Transverse colon (tissue), 4 donors: ENCODE measurements at regions not wholly inside any gene's neighbourhood (a gene's known extent, or its start where the extent isn't known, plus 50 kb on each side); places are given as distances from the start of the nearest gene placed in this dataset.

ENCODE experiments used
- DNase-seq: peaks from one replicate; pipeline ENCODE4 v3.0.0-alpha.2; 2019
- H3K27ac ChIP-seq, 4 donors: fragments of 200-600 bp; sonication (generic); 2 replicates each; pipeline ENCODE4 v1.5.1; 2016 to 2018; ENCODE audit warnings: inconsistent platforms in 4 of 4
- H3K27me3 ChIP-seq: fragments of 200-600 bp; sonication (generic); 2 replicates; pipeline ENCODE4 v1.5.1; 2017; ENCODE audit warnings: inconsistent platforms
- H3K36me3 ChIP-seq, 4 donors: fragments of 200-600 bp; sonication (generic); 2 replicates each; pipeline ENCODE4 v1.5.1; 2017 to 2019; ENCODE audit warnings: inconsistent platforms in 4 of 4
- H3K4me1 ChIP-seq, 4 donors: fragments of 200-600 bp; sonication (generic); 2 replicates each; pipeline ENCODE4 v1.5.1; 2017 to 2020; ENCODE audit warnings: inconsistent platforms in 4 of 4
- H3K4me3 ChIP-seq, 4 donors: fragments of 200-600 bp; sonication (generic); 1 replicate in 1 of 4; 2 replicates in 3 of 4; pipeline versions ENCODE4 v1.5.1 to v1.6.1; 2017 to 2019; ENCODE audit warnings: inconsistent platforms in 4 of 4
- H3K9me3 ChIP-seq, 2 donors: fragments of 200-600 bp; sonication (generic); 2 replicates each; pipeline ENCODE4 v1.5.1; 2017 to 2019; ENCODE audit warnings: inconsistent platforms in 2 of 2
- CTCF ChIP-seq, 5 experiments: fragments of 200-600 bp in 3 of 5; fragments of 450-650 bp in 2 of 5; sonication (generic) in 3 of 5; IDR thresholded peaks; 1 replicate in 2 of 5; 2 replicates in 3 of 5; pipeline ENCODE4 v1.5.1; 2016 to 2017; ENCODE audit warnings: antibody characterized with exemption in 5 of 5, inconsistent platforms in 3 of 5, mild to moderate bottlenecking in 2 of 5, moderate library complexity in 1 of 5
- EP300 ChIP-seq: sonication (generic); formaldehyde crosslinking; IDR thresholded peaks from one replicate; pipeline ENCODE4 v1.6.1; 2017; ENCODE audit warnings: antibody characterized with exemption, low read depth
- POLR2A ChIP-seq: fragments of 450-650 bp; IDR thresholded peaks from one replicate; pipeline ENCODE4 v1.6.1; 2016; ENCODE audit warnings: antibody characterized with exemption, mild to moderate bottlenecking, moderate library complexity
- POLR2AphosphoS5 ChIP-seq, 3 donors: sonication (generic); formaldehyde crosslinking; IDR thresholded peaks; one replicate each; pipeline ENCODE4 v1.6.1; 2016; ENCODE audit warnings: antibody characterized with exemption in 3 of 3
- WGBS, 2 donors: methylation state at CpG; one replicate each; pipeline ENCODE4 v1.1.5; 2018; ENCODE audit warnings: low coverage in 1 of 2; 5-methylcytosine and 5-hydroxymethylcytosine counted together
- in situ Hi-C, 4 donors: fragments of 200-750 bp; cut with MboI; loops; one replicate each; pipeline versions ENCODE4 v1.15.0 to v1.15.1; 2017; ENCODE audit warnings: low sequenced_read_pairs in 3 of 4, low pct_ligation_motif_present in 1 of 4, low pct_unique_long_range_greater_than_20kb in 1 of 4
- intact Hi-C: fragments of 100-400 bp; cut with DNase I; formaldehyde crosslinking; loops from one replicate; pipeline ENCODE4 v1.15.1; 2023; ENCODE audit warnings: low total_unique reads

- no peak for DNase-seq
- peaks cover 0 to 4% (median 0%) of the 10 kb centered on the region in 4 donors for H3K4me1 ChIP-seq
- intact Hi-C loops, result no loop called here
- H3K9me3 ChIP-seq, result no peaks in the 10 kb centered on the region
- H3K4me3 ChIP-seq, result no peak overlapping the region
- in situ Hi-C loops, result no loop called here
- TF ChIP-seq POLR2A, result no peak
- TF ChIP-seq CTCF (IDR thresholded peaks at IDR 0.05), result no peak
- TF ChIP-seq EP300, result no peak
- TF ChIP-seq POLR2AphosphoS5 (IDR thresholded peaks at IDR 0.05), result no peak
- no peak overlapping the region for H3K27ac ChIP-seq
- peaks cover 17% of the 10 kb centered on the region for H3K27me3 ChIP-seq
- H3K36me3 ChIP-seq, result no peaks in the 10 kb centered on the region
- 84% methylated on average over 5 of the region's 5 CpGs for WGBS, 2 donors
Observed at GRCh38 chr14:54223831-54224402, 172.9 kb upstream of the CDKN3 start.

DNA sequence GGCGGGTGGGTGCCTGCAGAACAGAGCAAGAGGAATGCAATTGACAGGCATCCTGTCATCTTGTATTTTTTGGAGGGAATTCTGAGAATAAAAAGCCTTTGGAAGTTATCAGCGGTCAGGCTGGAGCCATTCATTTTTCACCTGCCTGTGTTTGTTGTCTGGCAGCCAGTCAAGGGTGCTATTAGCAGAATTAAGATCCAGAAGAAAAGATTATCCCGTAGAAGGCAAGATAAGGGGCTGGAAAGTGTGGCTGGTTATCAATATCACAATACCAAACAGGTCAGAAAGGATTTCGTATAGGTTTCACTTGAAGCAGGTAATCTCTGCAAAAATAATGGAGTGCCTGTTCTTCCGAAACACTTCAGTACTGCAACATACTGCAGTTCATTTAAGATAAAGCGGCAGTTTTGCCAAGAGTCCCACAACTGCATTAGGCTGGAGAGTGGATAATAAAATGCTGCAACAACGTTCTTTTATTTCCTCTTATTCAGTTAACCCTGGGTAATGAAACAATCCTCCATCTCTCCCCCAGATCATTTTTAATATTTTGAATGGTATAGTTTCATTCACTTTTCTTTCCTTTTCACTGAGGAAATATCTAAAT, 171.2 kb upstream of the CDKN3 start:
- TF ChIP-seq CTCF (IDR thresholded peaks at IDR 0.05), result no peak
- no peak for TF ChIP-seq EP300
- no peak for TF ChIP-seq POLR2A
- no peak for TF ChIP-seq POLR2AphosphoS5 (IDR thresholded peaks at IDR 0.05)
- Histone ChIP-seq H3K4me3 (no peak overlapping the region), H3K27ac (no peak overlapping the region), H3K27me3 (peaks cover 5% of the 10 kb centered on the region), H3K9me3 (no peaks in the 10 kb centered on the region), H3K36me3 (no peaks in the 10 kb centered on the region), H3K4me1 (no peaks in the 10 kb centered on the region)
- 34 to 35% methylated on average over 7 of the region's 7 CpGs for WGBS, 2 donors
- in situ Hi-C loops, result no loop called here
- intact Hi-C loops, result loop anchor here (5.0 kb wide), 1 partner anchor 1663 kb away; no protein-coding TSS in a partner anchor
- DNase-seq, result no peak

DNA sequence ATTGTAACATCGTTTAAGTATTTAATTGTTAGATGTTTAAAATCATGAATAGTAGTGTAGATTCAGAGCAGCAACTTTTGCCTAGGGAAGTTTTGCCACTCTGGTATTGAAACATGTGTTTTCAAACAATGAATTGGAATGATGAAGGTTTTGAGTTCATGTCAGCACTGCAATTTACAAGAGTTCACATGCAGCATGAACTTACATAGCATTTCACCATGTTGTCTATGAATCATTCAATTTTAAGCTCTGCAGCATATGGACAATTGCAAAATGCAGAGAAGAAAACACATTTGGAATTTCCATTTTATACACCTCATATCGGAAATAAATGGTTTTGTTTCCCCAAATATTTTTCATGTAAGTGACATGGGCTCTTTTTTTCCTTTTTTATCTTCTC, 170.7 kb upstream of the CDKN3 start:
- H3K36me3 ChIP-seq, result no peaks in the 10 kb centered on the region
- no peak for DNase-seq
- H3K4me1 ChIP-seq, result no peaks in the 10 kb centered on the region
- no peaks in the 10 kb centered on the region for H3K9me3 ChIP-seq
- no peak overlapping the region for H3K27ac ChIP-seq
- 68 to 73% methylated on average over 2 of the region's 2 CpGs for WGBS, 2 donors
- TF ChIP-seq EP300 (no peak), CTCF (IDR thresholded peaks at IDR 0.05) (no peak), POLR2AphosphoS5 (IDR thresholded peaks at IDR 0.05) (no peak)
- H3K27me3 ChIP-seq, result peaks cover 4% of the 10 kb centered on the region
- no peak overlapping the region for H3K4me3 ChIP-seq
- in situ Hi-C loops, result no loop called here
- intact Hi-C loops, result loop anchor here (5.0 kb wide), 1 partner anchor 1664 kb away; no protein-coding TSS in a partner anchor

- Histone ChIP-seq H3K36me3 (no peaks in the 10 kb centered on the region), H3K4me3 (no peak overlapping the region), H3K4me1 (no peaks in the 10 kb centered on the region), H3K27ac (no peak overlapping the region), H3K27me3 (no peaks in the 10 kb centered on the region), H3K9me3 (no peaks in the 10 kb centered on the region)
- WGBS, 2 donors, result 84 to 91% methylated on average over 2 of the region's 2 CpGs
- no peak for DNase-seq
- intact Hi-C loops, result loop anchor here (5.0 kb wide), 1 partner anchor 1664 kb away; no protein-coding TSS in a partner anchor
- in situ Hi-C loops, result no loop called here
- no peak for TF ChIP-seq POLR2AphosphoS5 (IDR thresholded peaks at IDR 0.05)
- TF ChIP-seq POLR2A, result no peak
- TF ChIP-seq EP300, result no peak
- no peak for TF ChIP-seq CTCF (IDR thresholded peaks at IDR 0.05)
Observed at GRCh38 chr14:54226558-54226957, 170.2 kb upstream of the CDKN3 start.
